ENCODE measurements at regions not wholly inside any gene's neighbourhood (a gene's known extent, or its start where the extent isn't known, plus 50 kb on each side); places are given as distances from the start of the nearest gene placed in this dataset. TPM values are rescaled to one million over a fixed set of nuclear protein-coding genes. Genes with fewer than 3 reads are reported as not detected.

- Histone ChIP-seq H4K8ac (ENCODE audit: low read depth, low read length) (no peak overlapping the region), H2AFZ (ENCODE audit: low read length) (no peak overlapping the region), H3K27me3 (ENCODE audit: control insufficient read depth in 3 of 3, insufficient read depth in 3 of 3, low read depth in 1 of 3, low read length in 3 of 3) (no peaks in the 10 kb centered on the region), H3K79me1 (ENCODE audit: low read depth, low read length) (no peaks in the 10 kb centered on the region), H2AK5ac (ENCODE audit: low read depth, low read length) (no peak overlapping the region), H3K18ac (ENCODE audit: low read length) (no peak overlapping the region), H3K4ac (ENCODE audit: low read length) (no peak overlapping the region), H3K4me2 (ENCODE audit: insufficient read depth, low read length, poor library complexity, severe bottlenecking) (no peak overlapping the region), H3K4me3 (ENCODE audit: low read length in 2 of 2) (no peak overlapping the region), H3K14ac (ENCODE audit: low read length) (no peak overlapping the region), H2BK120ac (ENCODE audit: low read depth, low read length) (no peak overlapping the region), H3K4me1 (ENCODE audit: control insufficient read depth in 2 of 2, insufficient read depth in 1 of 2, low read depth in 1 of 2, low read length in 2 of 2) (no peaks in the 10 kb centered on the region), H3K36me3 (replicated peaks in 1 of 2; ENCODE audit: control insufficient read depth in 2 of 2, insufficient read depth in 2 of 2, low read length in 2 of 2) (no peaks in the 10 kb centered on the region), H3K9ac (ENCODE audit: low read depth, low read length, poor library complexity) (no peak overlapping the region), H3K9me3 (replicated peaks in 1 of 2; ENCODE audit: control insufficient read depth in 2 of 2, insufficient read depth in 1 of 2, low read depth in 1 of 2, low read length in 2 of 2) (no peaks in the 10 kb centered on the region), H3K27ac (replicated peaks; ENCODE audit: low read length) (no peak overlapping the region), H2BK5ac (ENCODE audit: low read length) (no peak overlapping the region), H2BK12ac (ENCODE audit: low read length) (no peak overlapping the region), H4K91ac (ENCODE audit: low read depth, low read length, poor library complexity) (no peak overlapping the region), H3K23ac (ENCODE audit: low read depth, low read length, poor library complexity) (no peak overlapping the region), H2BK15ac (ENCODE audit: low read length) (no peak overlapping the region)
- no peak for DNase-seq (ENCODE audit: low spot score)
- WGBS, 2 donors (ENCODE audit: extremely low coverage in 2 of 2, insufficient read length in 2 of 2, insufficient replicate concordance in 1 of 2), result no CpG with 5 or more reads among the region's 2 CpGs
Observed at GRCh38 chr3:90253131-90253530, 1145.7 kb downstream of the EPHA3 start.

DNA sequence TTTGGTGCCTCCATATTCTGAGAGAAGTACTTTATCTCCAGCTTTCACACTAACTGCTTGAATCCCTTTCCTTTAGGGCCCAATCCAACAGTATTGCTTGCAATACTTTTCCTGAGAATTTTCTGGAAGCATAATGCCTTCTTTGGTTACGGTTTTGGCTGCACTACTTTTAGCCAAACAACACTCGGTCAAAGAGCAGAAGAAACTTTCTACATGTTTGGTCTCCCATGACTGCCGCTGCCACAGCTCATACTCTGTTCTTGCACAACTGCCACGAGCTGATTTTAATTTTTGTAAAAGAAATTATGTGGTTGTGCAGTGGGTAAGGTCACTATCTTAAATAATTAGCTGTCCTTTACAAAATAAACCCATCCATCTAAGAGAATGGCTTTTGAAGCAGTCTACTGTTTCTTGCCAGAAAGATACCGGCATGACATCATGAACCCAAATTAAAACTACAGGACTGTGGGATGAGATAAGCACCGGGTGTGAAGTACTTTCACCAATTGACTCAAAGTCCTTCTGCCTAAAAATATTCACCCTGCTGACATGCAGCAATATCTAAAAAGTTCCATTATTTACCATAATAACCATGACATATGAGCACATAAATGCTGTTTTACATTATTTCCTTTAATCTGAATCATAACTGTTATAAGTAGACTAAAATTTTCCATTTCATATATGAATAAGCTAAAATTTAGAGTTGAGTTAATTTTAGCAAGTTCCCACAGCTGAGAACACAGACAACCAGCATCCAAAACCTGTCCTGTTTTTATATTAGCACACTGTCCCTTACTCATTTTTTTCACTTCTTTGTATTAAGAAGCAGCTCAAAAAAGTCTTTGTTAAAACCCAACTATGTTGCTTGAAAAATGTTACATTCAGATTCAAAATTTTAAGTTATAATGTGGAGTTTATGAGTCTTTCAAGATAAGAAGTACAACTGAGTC is 1154.3 kb downstream of the EPHA3 start:
- Histone ChIP-seq H2AK5ac (ENCODE audit: low read depth, low read length) (no peak overlapping the region), H3K27me3 (ENCODE audit: control insufficient read depth in 3 of 3, insufficient read depth in 3 of 3, low read depth in 1 of 3, low read length in 3 of 3) (no peaks in the 10 kb centered on the region), H2AFZ (ENCODE audit: low read length) (no peak overlapping the region), H2BK5ac (ENCODE audit: low read length) (no peak overlapping the region), H3K79me1 (ENCODE audit: low read depth, low read length) (no peaks in the 10 kb centered on the region), H3K9ac (ENCODE audit: low read depth, low read length, poor library complexity) (no peak overlapping the region), H3K4me3 (ENCODE audit: low read length in 2 of 2) (no peak overlapping the region), H3K23ac (ENCODE audit: low read depth, low read length, poor library complexity) (no peak overlapping the region), H3K4me1 (ENCODE audit: control insufficient read depth in 2 of 2, insufficient read depth in 1 of 2, low read depth in 1 of 2, low read length in 2 of 2) (no peaks in the 10 kb centered on the region), H2BK120ac (ENCODE audit: low read depth, low read length) (no peak overlapping the region), H2BK15ac (ENCODE audit: low read length) (no peak overlapping the region), H3K9me3 (replicated peaks in 1 of 2; ENCODE audit: control insufficient read depth in 2 of 2, insufficient read depth in 1 of 2, low read depth in 1 of 2, low read length in 2 of 2) (no peaks in the 10 kb centered on the region), H3K14ac (ENCODE audit: low read length) (no peak overlapping the region), H3K4me2 (ENCODE audit: insufficient read depth, low read length, poor library complexity, severe bottlenecking) (no peak overlapping the region), H3K18ac (ENCODE audit: low read length) (no peak overlapping the region), H3K4ac (ENCODE audit: low read length) (no peak overlapping the region), H4K8ac (ENCODE audit: low read depth, low read length) (no peak overlapping the region), H4K91ac (ENCODE audit: low read depth, low read length, poor library complexity) (no peak overlapping the region), H3K27ac (replicated peaks; ENCODE audit: low read length) (no peak overlapping the region), H2BK12ac (ENCODE audit: low read length) (no peak overlapping the region), H3K36me3 (replicated peaks in 1 of 2; ENCODE audit: control insufficient read depth in 2 of 2, insufficient read depth in 2 of 2, low read length in 2 of 2) (no peaks in the 10 kb centered on the region)
- WGBS, 2 donors (ENCODE audit: extremely low coverage in 2 of 2, insufficient read length in 2 of 2, insufficient replicate concordance in 1 of 2), result no CpG with 5 or more reads among the region's 6 CpGs
- DNase-seq (ENCODE audit: low spot score), result no peak

Small RNAs in the stretch of these regions (small RNA-seq; reads per million reads assigned to genes)
- gene HSPE1P19 (ENCODE audit: insufficient read depth) (not detected), gene RF00012 (ENCODE audit: insufficient read depth) (not detected), gene RNU6-712P (ENCODE audit: insufficient read depth) (not detected)
